GM12891 (cell line): ENCODE measurements at regions not wholly inside any gene's neighbourhood (a gene's known extent, or its start where the extent isn't known, plus 50 kb on each side); places are given as distances from the start of the nearest gene placed in this dataset.

Source experiments
- PAX5 ChIP-seq: IDR thresholded peaks from 2 replicates; pipeline ENCODE4 v1.6.1; 2011; ENCODE audit warnings: low read length, moderate library complexity, mild to moderate bottlenecking; ENCODE audit not compliant: insufficient read depth, severe bottlenecking
- POLR2A ChIP-seq: IDR thresholded peaks from 2 replicates; pipeline ENCODE4 v1.6.1; 2011; ENCODE audit warnings: low read depth, low read length, control low read depth
- POLR2AphosphoS5 ChIP-seq: IDR thresholded peaks from 2 replicates; pipeline ENCODE4 v1.6.1; 2011; ENCODE audit warnings: low read depth, low read length, control low read depth
- POU2F2 ChIP-seq: IDR thresholded peaks from 2 replicates; pipeline ENCODE4 v1.6.1; 2011; ENCODE audit warnings: low read depth, mild to moderate bottlenecking, control low read depth, low read length, moderate library complexity
- SPI1 ChIP-seq: IDR thresholded peaks from 2 replicates; pipeline ENCODE4 v1.6.1; 2011; ENCODE audit warnings: low read depth, low read length, control low read depth
- TAF1 ChIP-seq: IDR thresholded peaks from 2 replicates; pipeline ENCODE4 v1.6.1; 2011; ENCODE audit warnings: low read depth, low read length, control low read depth

GRCh38 chr4:124227981-124228380 is 484.6 kb downstream of the ANKRD50 start:
- no peak for TF ChIP-seq POLR2AphosphoS5
- TF ChIP-seq POLR2A = no peak
- TF ChIP-seq PAX5 = no peak
- TF ChIP-seq TAF1 = no peak
- no peak for TF ChIP-seq SPI1
- no peak for TF ChIP-seq POU2F2
